C4-2B (cell line): ENCODE measurements at regions not wholly inside any gene's neighbourhood (a gene's known extent, or its start where the extent isn't known, plus 50 kb on each side); places are given as distances from the start of the nearest gene placed in this dataset.

Source experiments
- CTCF ChIP-seq: fragments of 450-650 bp; conservative IDR thresholded peaks from 2 replicates; pipeline ENCODE4 v1.5.1; 2017; ENCODE audit warnings: mild to moderate bottlenecking
- ZFX ChIP-seq: fragments of 450-650 bp; IDR thresholded peaks from 2 replicates; pipeline ENCODE4 v1.6.1; 2017

GRCh38 chr3:159798951-159799350, 189.7 kb upstream of the IL12A start:
- TF ChIP-seq CTCF (no peak), ZFX (no peak)
